ENCODE measurements at regions not wholly inside any gene's neighbourhood (a gene's known extent, or its start where the extent isn't known, plus 50 kb on each side); places are given as distances from the start of the nearest gene placed in this dataset.

DNA sequence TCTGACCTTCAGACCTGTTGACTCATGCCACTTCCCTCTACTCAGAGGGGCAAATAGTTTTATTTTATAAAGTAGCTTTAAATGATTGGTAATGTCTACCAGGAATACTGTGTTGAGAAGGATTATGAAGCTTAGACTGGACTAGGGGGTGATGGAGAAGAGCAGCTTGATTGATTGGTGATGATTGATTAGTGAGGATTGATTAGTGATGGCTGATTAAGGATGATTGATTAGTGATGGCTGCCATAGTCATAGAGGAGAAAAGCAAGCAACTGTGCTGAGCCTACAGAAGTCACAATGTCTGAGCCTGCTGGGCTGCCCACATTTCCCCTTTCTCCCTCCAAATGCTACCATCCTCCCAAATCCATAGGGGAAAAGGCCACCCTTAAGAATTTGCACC, 206.8 kb upstream of the SALL1 start:
- no peak for DNase-seq

DNA sequence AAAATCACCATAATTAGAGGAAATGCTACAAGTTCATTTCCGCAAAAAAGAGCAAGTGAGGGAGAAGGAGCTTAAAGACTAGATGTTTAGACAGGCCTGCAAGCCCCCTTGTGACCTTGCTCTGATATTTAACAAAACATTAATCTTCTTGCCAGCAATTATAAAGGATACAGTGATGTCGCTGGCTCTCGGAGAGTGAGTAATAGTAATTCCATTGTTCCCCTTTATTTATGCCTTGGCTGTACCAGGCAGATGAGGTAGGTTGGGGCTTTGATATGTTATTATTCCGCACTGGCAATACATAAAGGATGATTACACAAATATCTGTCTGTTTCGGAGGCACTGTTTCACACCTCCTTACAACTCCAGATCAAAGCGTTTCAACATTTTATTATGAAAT, 204.8 kb upstream of the SALL1 start:
- DNase-seq, result no peak

DNA sequence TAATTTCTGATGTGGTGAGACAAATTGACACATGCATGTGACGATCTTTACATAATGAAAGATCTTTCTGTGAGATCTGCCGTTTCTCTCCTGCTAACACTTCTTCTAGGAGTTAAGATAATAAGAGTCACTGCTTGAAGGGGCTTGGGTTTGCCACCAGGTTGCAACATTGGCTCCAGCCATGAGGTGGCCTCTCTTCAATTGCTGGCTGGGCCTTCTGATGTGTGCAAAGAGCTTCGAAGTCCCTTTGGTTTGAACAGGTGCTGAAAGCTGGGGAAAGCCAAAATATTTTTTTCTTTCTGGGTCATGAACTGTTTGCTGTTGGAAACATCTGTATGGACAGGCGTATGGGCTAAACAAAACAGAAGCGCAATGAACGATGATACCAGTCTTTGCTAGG, 204.1 kb upstream of the SALL1 start:
- DNase-seq, result no peak

DNA sequence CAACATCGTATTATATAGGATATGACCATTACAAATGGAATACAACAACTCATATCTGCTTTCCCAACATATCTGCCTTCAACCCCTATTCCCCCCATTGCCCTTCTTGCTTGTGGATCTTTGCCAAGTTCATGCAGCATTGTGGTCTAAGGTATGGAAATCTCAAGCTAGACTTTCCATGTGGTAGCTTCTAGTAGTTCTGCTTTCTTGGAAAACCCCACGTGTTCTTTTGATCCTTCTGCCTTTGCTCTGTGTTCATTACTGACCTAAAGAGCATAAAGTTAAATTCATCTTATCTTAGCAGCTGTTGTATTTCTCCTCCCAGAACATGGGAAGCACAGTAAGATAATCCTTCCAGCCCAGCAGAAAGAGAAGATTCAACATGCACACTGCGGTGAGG, 202.0 kb upstream of the SALL1 start:
- no peak for DNase-seq

DNA sequence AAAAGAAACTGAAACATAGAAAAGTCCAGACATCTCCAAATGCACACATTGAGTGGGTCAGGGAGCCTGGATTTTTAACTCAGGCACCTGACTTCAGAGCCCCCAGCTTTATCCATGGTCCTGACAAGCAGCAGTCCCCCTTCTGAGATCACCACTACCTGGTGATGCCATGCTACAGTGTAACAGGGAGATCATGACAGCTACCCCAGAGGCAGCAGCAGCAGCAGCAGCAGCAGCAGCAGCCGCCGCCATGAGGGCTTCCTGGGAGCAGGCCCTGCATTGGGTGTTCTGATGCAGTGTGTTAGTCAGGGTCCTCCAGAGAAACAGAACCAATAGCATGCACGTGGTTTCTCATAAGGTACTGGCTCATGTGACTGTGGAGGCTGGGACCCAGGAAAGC, 198.6 kb upstream of the SALL1 start:
- DNase-seq, result no peak

DNA sequence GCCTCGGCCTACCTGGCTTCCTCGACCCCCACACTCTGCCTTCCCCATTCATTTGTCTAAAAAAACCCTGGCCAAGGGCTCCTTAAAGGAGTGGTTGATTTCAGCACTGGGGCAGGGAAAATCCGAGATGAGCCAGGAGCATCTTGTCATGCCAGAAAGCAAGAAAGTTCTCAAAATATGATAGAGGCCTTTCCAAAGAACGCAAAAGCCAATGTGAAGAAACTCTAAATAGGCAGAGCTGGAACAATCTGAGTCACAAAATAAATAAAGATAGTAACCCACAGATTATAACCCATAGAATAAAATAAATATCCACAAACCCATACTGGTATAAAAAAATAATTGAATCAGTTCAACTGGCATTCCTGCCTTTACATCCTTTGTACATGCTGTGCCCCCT, 192.3 kb upstream of the SALL1 start:
- no peak for DNase-seq

DNA sequence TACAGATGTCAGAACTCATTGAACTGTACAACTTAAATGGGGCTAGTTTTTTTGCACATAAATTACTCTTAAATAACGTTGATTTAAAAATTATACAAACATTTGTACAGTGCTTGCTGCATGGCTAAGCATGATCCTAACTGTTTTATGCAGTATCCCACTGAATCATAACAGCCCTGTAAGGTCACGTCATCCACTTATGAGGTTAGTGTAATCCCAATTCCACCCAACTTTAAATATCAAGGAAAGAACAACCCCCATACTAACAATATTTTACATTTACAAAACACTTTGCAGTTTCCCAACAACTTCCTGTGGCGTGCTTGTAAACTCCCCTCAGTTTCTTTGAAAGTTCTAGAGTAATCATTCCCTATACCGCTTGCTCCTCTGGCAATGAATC, 190.1 kb upstream of the SALL1 start:
- no peak for DNase-seq

DNA sequence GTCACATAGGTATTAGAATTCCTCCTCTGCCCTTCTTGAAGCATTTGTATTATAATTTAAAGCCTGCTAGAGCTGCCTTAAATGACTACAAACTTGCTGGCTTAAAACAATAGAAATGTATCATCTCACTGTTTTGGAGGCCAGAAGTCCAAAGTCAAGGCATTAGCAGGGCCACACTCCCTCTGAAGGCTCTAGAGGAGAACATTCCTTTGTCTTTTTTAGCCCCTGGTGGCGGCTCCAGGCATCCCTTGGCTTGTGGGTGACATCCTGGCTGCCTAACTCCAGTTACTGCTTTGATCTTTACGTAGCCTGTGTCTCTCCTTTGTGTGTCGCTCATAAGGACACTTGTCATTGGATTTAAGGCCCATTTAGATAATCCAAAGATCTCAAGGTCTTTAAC, 186.6 kb upstream of the SALL1 start:
- DNase-seq, result no peak

DNA sequence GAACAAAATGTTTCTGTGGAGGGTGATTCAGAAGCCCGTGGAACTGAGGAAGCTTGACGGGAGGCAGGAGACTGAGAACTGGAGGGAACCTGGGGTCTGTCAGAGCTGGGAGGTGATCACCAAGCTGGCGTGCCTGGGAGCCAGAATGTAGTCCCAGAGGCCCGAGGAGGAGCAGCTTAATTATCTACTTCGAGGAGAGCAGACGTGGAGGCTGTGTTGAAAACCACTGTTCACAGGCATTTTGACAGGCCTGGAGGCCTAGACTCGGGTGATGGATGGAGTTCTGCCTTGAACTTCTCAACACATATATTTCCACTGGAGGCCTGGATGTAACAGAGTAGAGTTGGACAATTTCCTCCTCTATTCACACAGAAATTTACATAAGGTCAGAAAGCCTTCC, 177.7 kb upstream of the SALL1 start:
- DNase-seq, result no peak

DNA sequence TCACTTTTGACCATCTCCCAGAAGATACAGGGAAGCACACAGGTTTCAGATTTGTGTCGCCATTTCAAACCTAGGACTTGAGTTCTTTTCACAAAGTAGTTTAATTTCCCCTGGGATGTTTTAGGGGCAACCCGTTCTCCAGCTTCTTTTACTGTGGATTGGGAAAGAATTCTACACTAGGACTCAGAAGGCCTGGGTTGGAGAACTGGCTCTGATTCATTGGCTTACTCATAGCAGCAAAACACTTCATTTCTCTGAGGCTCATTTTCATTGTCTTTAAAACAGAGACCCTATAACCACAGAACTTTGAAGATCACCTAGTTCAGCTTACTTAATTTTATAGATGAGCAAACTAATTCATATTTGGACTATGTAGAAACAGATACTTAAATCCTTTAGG, 175.9 kb upstream of the SALL1 start:
- no peak for DNase-seq

DNA sequence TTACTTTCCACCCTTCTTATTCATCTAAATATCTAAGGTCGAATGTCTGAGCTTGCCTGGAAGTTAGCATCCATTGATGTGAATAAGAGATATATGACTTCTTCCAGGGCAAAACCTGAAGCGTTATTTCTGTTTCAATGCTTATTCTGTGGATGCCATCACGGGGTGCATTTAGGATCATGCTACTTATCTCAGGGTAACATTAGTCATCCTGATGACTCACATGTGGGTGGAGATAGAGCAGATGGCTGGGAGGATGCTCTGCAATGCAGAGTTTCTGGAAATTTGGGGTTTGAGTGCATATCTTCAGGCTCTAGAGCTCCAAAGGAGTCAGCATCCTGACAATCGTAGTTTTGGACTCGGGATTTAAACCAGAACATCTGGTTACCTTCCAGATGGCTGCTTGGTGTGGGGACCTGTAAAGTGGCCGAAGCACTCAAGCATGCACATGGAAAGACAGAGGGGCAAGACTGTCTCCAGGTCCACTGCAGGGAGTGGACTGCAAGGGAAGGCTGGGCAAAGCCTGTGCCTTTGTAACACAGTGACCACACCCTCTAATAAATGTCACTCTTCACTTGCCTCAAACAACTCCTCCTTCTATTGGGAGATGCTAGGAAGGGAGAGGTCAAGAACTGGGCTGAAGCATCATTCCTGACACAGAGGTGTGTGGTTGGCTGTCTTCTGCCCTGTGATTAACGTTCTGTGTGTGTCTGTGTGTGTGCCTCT, 175.2 kb upstream of the SALL1 start:
- no peak for DNase-seq

DNA sequence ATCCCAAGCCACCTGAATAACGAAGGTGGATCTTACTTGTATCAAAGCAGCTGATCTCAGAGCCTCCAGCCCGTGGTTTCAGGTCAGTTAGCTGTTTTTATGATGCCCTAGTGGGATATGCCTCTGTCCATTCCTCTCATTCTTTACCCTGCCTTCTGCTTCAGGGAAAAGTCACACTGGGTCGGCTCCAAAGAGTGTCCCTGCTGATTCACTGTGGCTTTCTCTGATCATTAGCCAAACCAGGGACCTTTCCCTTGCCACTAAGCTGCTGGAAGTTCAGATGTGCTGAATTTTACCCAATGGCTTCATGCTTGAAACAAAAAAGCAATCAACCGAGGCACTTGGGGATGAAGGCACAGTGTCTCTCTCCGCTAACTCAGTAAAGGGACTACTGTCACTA, 170.2 kb upstream of the SALL1 start:
- no peak for DNase-seq

DNA sequence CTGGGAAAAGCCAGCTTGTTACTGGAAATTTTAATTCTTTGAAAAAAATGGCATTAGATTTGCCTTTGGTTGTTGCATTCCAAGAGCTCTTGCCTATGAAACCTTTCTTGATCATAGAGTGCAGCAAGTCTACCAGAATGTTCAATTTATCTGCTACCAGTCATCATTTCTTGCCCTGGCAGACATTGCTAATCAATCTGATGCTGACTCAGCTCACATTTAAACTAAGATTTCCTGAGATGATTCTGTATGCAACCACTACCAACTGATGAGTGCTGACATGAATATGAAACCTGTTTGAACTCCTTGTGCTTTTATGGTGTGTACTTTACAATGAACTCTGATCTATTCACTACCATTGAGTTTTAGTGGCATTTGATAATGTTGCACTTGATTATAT, 166.5 kb upstream of the SALL1 start:
- DNase-seq, result no peak

DNA sequence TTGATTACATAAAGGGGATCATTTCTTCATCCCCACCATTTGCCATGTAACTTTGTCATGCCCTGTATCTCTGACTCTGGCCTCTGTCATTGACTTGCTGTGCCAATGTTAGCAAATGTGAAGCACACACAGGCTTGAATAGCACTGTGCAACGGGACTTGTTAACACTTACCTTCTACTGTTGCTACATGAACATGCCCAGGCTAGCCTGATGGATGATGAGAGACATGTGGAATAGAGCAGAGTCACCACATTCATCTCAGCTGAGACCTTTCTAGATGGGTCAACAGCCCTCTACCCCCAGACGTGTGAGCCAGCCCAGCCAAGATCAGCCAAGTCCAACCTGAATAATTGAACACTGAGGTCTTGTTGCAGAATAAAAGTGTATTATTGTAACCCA, 162.1 kb upstream of the SALL1 start:
- DNase-seq, result no peak

DNA sequence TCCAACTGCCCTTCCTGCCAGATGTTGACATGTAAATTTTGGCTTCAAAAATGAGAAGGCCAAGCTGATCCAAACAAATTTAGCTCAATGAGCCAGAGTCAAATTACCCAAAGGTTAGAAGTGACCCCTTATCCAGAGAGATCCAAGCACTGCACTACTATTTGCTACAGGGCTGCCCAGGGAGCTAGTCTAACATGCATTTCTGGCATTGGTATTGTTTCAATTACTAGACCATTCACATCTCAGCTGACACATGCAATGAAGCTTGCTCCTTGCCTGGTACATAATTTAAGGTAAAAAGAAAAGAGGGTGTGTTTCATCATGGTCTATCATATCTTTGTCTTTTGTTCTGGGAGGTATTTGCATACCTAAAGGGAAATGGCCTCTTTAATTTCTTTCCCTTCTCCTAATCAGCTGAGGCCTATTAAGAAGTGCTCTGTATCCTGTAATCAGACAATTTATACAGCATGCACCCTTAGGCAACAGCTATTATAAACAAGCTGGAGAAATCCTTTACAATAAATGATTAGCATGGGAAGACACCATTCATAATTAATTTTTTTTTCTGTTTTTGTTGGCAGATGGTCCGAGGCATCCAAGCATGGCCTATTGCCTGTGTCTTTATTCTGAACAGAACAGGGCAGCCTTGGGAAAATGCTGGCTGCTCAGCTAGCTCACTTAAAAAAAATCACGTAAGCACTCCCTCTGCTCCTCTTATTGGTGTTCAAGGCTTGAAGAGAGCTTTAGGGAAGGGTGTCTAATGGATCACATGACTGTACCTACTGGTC, 161.5 kb upstream of the SALL1 start:
- DNase-seq, result peak; percentile 71

DNA sequence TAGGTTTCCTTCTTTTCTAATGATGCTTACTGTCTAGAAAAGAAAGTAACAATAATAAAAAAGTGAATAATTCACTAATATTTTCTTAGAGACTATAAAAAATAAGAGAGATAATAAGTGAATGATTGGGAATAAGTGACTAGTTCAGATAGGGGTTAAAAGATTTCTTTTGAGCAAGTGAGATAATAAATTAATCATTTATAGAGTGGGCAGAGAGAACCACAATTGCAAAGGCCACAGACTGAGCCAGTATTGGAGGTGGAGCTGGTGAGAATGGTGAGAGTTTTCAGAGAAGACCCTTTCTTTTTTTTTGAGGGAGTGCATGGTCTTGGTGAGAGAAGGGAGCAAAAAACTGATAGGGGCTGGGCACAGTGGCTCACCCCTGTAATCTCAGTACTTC, 159.1 kb upstream of the SALL1 start:
- no peak for DNase-seq

DNA sequence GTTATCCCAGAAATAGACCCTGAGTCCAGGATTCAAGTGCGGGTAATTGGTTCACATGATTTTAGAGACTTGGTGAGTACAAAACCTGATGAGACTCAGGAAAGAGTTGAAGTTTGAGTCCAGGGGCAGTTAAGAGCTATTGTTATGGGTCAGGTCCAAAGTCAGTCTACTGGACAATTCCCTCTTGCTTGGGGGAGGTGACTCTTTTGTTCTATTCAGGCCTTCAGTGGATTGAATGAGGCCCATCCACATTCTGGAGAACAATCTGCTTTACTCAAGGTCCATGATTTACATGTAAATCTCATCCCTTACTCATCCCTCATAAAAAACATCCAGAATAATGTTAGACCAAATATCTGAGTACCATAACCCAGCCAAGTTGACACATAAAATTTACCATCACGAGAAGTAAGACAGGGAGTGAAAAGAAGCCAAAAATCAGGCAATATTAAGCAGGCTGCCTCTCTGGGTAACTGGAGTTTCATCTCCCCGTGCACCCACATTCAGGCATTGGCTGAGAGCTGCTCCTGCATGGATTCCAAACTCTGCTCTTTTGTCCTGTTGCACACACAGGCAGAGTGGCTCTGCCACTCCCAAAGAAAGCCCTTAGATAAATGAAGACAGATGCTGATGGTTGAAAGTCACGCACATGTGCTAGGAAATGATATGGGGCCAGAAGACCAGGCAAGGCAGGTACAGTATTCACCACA, 156.0 kb upstream of the SALL1 start:
- DNase-seq, result no peak

DNA sequence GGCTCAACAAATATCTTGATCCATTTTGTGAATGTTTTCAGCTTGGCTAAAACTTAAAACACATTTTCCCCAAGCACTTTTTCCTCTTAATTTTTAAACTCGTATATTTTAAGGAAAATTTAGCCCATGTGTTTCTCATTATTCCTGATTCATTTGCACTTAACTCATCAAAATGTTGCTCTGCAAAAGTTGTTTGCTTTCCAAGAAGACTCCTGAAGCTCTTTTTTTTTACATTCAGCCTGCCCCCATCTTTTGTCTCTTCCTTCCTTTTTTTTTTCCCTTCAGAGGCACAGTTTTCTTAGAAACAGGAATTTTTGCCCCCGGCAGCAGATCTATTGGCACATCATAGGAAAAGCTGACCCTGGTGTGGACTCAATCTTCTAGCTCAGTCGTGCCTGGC, 155.0 kb upstream of the SALL1 start:
- DNase-seq, result no peak

DNA sequence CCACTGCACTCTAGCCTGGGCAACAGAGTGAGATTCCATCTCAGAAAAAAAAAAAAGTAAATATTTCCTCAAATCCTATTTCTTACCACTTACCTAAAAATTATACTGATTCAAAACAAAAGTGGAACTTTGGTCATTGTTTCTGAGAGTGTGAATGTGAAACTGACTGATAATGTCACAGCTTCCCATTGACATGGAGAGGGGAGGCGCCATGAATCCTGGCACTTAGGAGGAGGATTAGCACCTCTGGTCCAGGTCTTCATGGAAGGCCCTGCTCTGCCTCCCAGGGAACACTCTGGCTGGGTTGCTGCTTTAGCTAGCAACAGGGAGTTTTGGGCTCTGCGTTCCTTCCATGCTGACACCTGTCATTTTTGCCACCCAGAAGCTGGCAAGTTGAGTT, 154.3 kb upstream of the SALL1 start:
- no peak for DNase-seq

DNA sequence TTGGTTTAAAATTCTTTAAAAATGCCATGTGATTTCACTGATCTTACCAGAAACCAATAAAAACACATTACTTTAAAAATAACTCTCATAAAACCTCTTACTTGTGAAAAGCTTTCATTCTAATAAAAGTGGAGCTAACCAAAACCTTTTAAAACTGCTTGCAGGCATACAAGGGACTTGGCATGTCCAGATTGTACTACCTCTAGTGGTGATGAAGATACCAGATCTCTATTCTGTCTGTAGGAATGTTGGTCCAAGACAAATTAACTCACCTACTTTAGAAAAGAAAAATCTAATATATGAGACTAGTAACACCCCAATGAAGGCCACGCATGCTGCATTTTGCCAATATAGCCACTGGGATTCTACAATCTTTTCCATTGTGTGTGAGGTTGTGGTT, 151.0 kb upstream of the SALL1 start:
- no peak for DNase-seq

DNA sequence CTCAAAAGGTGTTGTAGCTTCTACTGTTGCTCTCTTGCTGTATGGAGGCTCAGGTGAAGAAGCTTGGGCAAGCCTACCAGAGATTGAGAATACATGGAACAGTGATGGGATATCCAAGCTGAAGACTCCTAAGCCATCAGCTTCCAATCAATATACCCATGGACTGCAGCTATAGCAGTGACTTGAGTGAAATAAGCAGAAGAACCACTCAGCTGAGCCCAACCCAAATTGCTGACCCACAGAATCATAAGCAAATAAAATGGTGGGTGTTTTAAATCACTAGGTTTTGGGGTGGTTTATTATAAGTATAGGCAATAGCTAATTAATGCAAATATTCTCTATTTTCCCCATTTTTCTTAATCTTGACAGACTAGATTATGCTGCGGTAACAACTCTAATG, 147.7 kb upstream of the SALL1 start:
- DNase-seq, result no peak

DNA sequence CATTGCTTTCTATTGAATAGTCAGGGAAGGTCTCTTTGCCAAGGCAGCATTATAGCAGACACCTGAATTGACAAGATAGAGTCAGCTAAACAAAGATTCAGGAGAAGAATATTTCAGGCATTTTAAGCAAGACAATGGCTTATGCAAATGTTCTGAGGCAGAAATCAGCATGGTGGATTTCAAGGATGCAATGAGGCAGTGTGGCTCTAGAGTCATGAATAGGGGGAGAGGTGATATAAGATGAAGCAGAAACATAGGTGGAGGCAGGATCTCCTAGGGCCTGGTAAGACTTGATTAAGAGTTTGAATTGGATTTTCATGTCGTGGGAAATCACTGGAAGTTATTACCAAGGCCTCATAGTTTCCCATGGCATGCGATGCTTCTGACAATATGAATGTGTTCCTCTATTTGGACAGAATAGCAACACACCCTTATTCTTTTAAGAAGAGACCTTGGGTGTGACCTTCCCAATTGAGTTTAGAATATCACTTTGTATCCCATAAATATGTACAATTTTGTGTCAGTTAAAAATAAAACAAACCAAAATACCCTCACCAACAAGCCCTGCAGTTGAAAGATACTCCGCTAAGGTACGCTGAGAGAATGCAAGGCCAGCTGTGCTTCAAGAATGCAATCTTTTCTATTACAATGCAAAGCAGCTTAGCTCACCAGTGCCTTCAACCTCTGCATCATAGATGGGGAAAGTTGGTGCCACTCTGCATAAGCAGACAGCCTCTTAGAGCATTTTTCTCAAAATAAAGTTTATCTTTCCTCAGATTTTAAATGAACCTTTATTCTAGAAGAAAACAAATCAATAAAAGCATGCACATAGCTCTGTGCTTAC, 139.6 kb upstream of the SALL1 start:
- no peak for DNase-seq

DNA sequence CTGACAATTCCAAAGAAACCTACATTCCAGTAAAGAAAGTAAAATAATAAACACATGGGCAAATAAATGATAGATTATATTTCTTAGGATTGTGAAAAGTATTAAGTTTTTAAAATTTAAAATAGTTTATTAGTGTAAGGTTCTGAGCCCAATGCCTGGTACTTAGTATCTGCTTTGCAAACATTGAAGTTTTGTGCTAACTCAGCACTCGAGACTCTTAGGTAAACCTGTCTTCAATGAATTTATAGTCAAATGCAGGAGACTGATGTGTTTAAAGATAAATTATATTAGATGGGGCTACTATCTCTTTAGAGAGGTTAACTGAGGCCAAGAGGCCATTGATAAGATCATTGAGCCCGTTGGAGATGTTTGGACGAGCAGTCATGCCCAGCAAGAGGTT, 138.3 kb upstream of the SALL1 start:
- DNase-seq, result no peak

Data from NCI-H2171 (cell line).